GM23338 (cell line): ENCODE measurements at regions not wholly inside any gene's neighbourhood (a gene's known extent, or its start where the extent isn't known, plus 50 kb on each side); places are given as distances from the start of the nearest gene placed in this dataset.

Experiments
- ATAC-seq: fragments of 200-7000 bp; cut with Tn5 transposase; 3 replicates; pipeline ENCODE4 v1.9.1; 2020
- DNase-seq: peaks from one replicate; pipeline ENCODE4 v3.0.0-alpha.2; 2015; ENCODE audit warnings: low spot score
- H2AFZ ChIP-seq: fragments of 200-600 bp; sonication (generic); 2 replicates; pipeline ENCODE4 v1.8.0; 2016; ENCODE audit warnings: antibody characterized with exemption, mild to moderate bottlenecking, moderate library complexity
- H3F3A ChIP-seq: fragments of 200-600 bp; sonication (generic); replicated peaks from 2 replicates; pipeline ENCODE4 v1.8.0; 2017; ENCODE audit warnings: antibody characterized with exemption, mixed run types, low read depth
- H3K27ac ChIP-seq: fragments of 200-600 bp; sonication (generic); 2 replicates; pipeline ENCODE4 v1.6.1; 2016; ENCODE audit warnings: low read depth
- H3K27me3 ChIP-seq: fragments of 200-600 bp; sonication (generic); 2 replicates; pipeline ENCODE4 v1.8.0; 2016; ENCODE audit warnings: mild to moderate bottlenecking, mixed run types, moderate library complexity; ENCODE audit not compliant: insufficient read depth
- H3K36me3 ChIP-seq: fragments of 200-600 bp; sonication (generic); 2 replicates; pipeline ENCODE4 v1.8.0; 2016; ENCODE audit warnings: mild to moderate bottlenecking; ENCODE audit not compliant: insufficient read depth
- H3K4me1 ChIP-seq: fragments of 200-600 bp; sonication (generic); 2 replicates; pipeline ENCODE4 v1.8.0; 2016; ENCODE audit warnings: mild to moderate bottlenecking, moderate library complexity; ENCODE audit not compliant: insufficient read depth
- H3K4me2 ChIP-seq: fragments of 200-600 bp; sonication (generic); 2 replicates; pipeline ENCODE4 v1.7.1; 2017; ENCODE audit warnings: mixed run types
- H3K4me3 ChIP-seq: fragments of 200-600 bp; sonication (generic); 2 replicates; pipeline ENCODE4 v1.6.1; 2016; ENCODE audit warnings: mixed run types
- H3K79me2 ChIP-seq: fragments of 200-600 bp; sonication (generic); replicated peaks from 2 replicates; pipeline ENCODE4 v1.8.0; 2017; ENCODE audit warnings: mild to moderate bottlenecking; ENCODE audit not compliant: insufficient read depth
- H3K9me2 ChIP-seq: fragments of 200-600 bp; sonication (generic); 2 replicates; pipeline ENCODE4 v1.8.0; 2017; ENCODE audit not compliant: insufficient read depth
- H4K20me1 ChIP-seq: fragments of 200-600 bp; sonication (generic); replicated peaks from 2 replicates; pipeline ENCODE4 v1.8.0; 2017; ENCODE audit warnings: mild to moderate bottlenecking; ENCODE audit not compliant: insufficient read depth
- H3K27ac Mint-ChIP-seq: 2 replicates; pipeline ENCODE4 v1.8.0; 2020; ENCODE audit warnings: inconsistent platforms, mild to moderate bottlenecking, moderate library complexity, mixed read lengths
- H3K27me3 Mint-ChIP-seq: 3 replicates; pipeline ENCODE4 v1.8.0; 2022; ENCODE audit warnings: low read depth, mild to moderate bottlenecking, moderate library complexity, mixed read lengths, inconsistent platforms; ENCODE audit not compliant: insufficient read depth, poor library complexity
- H3K36me3 Mint-ChIP-seq: 3 replicates; pipeline ENCODE4 v1.8.0; 2021; ENCODE audit warnings: low read depth, mild to moderate bottlenecking, inconsistent platforms, moderate library complexity, mixed read lengths
- H3K4me1 Mint-ChIP-seq: 3 replicates; pipeline ENCODE4 v1.8.0; 2020; ENCODE audit warnings: mild to moderate bottlenecking, inconsistent platforms, mixed read lengths
- H3K4me3 Mint-ChIP-seq: 3 replicates; pipeline ENCODE4 v1.8.0; 2021; ENCODE audit warnings: moderate library complexity, mild to moderate bottlenecking, inconsistent platforms, mixed read lengths
- H3K9me3 Mint-ChIP-seq: 3 replicates; pipeline ENCODE4 v1.8.0; 2020; ENCODE audit warnings: moderate library complexity, mild to moderate bottlenecking, inconsistent platforms, mixed read lengths
- EZH2 ChIP-seq: fragments of 200-600 bp; sonication (generic); IDR thresholded peaks from one replicate; pipeline ENCODE4 v1.8.0; 2017; ENCODE audit warnings: antibody characterized with exemption, mild to moderate bottlenecking, low read depth; ENCODE audit not compliant: unreplicated experiment
- EZH2phosphoT487 ChIP-seq: fragments of 200-600 bp; sonication (generic); IDR thresholded peaks from one replicate; pipeline ENCODE4 v1.8.1; 2018; ENCODE audit warnings: antibody characterized with exemption; ENCODE audit not compliant: unreplicated experiment
- NANOG ChIP-seq: IDR thresholded peaks from 2 replicates; pipeline ENCODE4 v1.6.1; 2016; ENCODE audit warnings: antibody characterized with exemption, borderline replicate concordance
- POLR2AphosphoS5 ChIP-seq: IDR thresholded peaks from 2 replicates; pipeline ENCODE4 v1.6.1; 2016; ENCODE audit warnings: antibody characterized with exemption, low read depth
- ZNF114 ChIP-seq: fragments of 250-450 bp; sonication (Bioruptor Pico); IDR thresholded peaks from 2 replicates; pipeline ENCODE4 v1.5.0; 2020; ENCODE audit warnings: mild to moderate bottlenecking, moderate library complexity
- ZNF331 ChIP-seq: fragments of 250-450 bp; sonication (Bioruptor Pico); IDR thresholded peaks from 2 replicates; pipeline ENCODE4 v1.5.0; 2020; ENCODE audit warnings: low read depth, mild to moderate bottlenecking, moderate library complexity
- ZNF462 ChIP-seq: fragments of 250-450 bp; sonication (Bioruptor Pico); IDR thresholded peaks from 2 replicates; pipeline ENCODE4 v1.5.0; 2020; ENCODE audit warnings: mild to moderate bottlenecking, moderate library complexity
- TF ChIP-seq, protein P1 (sequence below), 2 experiments: fragments of 200-600 bp in 1 of 2; sonication (generic) in 1 of 2; conservative IDR thresholded peaks; 2 replicates each; pipeline versions ENCODE4 v1.5.1 to v1.6.1; 2016 to 2017; ENCODE audit warnings: antibody characterized with exemption in 2 of 2, low read depth in 2 of 2, mild to moderate bottlenecking in 2 of 2, moderate library complexity in 1 of 2
- TF ChIP-seq, protein P2 (sequence below): IDR thresholded peaks from one replicate; pipeline ENCODE4 v1.6.1; 2018; ENCODE audit warnings: antibody characterized with exemption; ENCODE audit not compliant: unreplicated experiment

DNA sequence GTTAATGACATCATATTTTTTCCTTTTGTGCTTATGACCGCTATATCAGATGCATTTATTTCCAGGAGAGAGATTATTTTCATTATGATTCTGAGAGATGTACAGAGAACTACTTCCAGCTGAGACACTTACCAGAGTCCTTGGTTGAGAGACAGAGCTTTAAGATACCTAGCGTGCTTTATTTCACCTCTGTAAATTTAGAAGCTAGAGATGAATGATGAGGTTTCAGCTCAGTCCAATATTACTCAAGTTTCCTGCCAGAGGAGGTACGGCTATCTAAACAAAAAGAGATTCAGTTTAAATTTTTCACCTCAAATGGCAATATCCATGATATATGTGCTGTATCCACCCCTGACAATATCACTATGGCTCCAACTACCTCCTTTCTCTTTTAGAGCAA is 182.6 kb upstream of the FAM3C start (continued):
- TF ChIP-seq, protein P1, sequence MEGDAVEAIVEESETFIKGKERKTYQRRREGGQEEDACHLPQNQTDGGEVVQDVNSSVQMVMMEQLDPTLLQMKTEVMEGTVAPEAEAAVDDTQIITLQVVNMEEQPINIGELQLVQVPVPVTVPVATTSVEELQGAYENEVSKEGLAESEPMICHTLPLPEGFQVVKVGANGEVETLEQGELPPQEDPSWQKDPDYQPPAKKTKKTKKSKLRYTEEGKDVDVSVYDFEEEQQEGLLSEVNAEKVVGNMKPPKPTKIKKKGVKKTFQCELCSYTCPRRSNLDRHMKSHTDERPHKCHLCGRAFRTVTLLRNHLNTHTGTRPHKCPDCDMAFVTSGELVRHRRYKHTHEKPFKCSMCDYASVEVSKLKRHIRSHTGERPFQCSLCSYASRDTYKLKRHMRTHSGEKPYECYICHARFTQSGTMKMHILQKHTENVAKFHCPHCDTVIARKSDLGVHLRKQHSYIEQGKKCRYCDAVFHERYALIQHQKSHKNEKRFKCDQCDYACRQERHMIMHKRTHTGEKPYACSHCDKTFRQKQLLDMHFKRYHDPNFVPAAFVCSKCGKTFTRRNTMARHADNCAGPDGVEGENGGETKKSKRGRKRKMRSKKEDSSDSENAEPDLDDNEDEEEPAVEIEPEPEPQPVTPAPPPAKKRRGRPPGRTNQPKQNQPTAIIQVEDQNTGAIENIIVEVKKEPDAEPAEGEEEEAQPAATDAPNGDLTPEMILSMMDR (conservative IDR thresholded peaks at IDR 0.05; ENCODE audit: low read depth in 2 of 2) = no peak
- no peak for TF ChIP-seq POLR2AphosphoS5
- TF ChIP-seq ZNF331 (CRISPR knock-in tag) = no peak
- no peak for TF ChIP-seq EZH2
- no peak for TF ChIP-seq ZNF462 (CRISPR knock-in tag)
- no peak for TF ChIP-seq ZNF114
- no peak for TF ChIP-seq EZH2phosphoT487

DNA sequence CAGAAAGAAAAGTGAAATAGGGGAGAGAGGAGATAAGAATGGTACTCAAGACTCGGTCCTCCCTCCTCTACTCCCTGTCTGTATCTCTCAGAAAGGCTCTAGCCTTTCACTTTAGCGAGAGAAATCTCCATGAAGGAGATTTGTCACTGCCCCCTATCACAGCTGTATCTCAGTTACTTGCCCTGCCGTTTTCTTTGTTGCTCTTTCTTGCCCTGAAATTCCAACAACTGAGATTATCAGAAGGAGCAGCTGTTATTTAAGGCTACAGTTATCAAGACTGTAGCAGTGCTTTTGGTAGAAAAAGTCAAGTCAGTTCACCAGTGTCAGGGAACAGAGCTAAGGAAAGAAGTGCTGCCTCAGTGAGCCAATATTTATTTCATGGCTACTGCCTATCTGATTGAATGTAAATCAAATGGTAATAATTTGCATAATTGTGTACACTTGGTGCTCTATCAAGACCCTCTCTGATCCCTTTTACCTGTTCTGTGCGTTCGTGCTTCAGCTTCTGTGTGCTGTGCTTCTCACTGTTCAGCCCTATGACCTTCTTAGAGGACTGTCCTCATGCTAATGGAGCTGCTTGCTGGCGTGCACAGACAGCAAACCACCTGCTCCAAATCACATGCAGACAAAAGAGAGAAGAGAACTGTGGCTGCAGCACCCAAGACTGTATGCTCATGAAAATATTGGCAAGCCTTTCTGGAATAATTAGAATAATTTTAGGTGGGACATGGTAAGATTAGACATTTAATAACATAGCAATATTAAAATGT is 180.2 kb upstream of the FAM3C start:
- no peaks in the 10 kb centered on the region for H3K9me2 ChIP-seq
- H3K27ac Mint-ChIP-seq = no peak overlapping the region
- H3K9me3 Mint-ChIP-seq = no peaks in the 10 kb centered on the region
- no peak for ATAC-seq
- no peaks in the 10 kb centered on the region for H3K36me3 ChIP-seq
- peaks cover 12% of the 10 kb centered on the region; the same call in 2 of the 3 replicates for H3K4me1 Mint-ChIP-seq
- no peaks in the 10 kb centered on the region for H3K27me3 ChIP-seq
- no peaks in the 10 kb centered on the region for H3F3A ChIP-seq
- no peaks in the 10 kb centered on the region for H3K27me3 Mint-ChIP-seq
- H3K4me3 Mint-ChIP-seq = no peak overlapping the region
- no peak for DNase-seq
- H3K4me2 ChIP-seq = no peak overlapping the region
- H3K27ac ChIP-seq = no peak overlapping the region
- no peaks in the 10 kb centered on the region for H4K20me1 ChIP-seq
- no peaks in the 10 kb centered on the region for H3K36me3 Mint-ChIP-seq
- H3K4me3 ChIP-seq = no peak overlapping the region
- peak overlapping the region; percentile 88 for H2AFZ ChIP-seq
- no peaks in the 10 kb centered on the region for H3K4me1 ChIP-seq
- H3K79me2 ChIP-seq = no peaks in the 10 kb centered on the region
- TF ChIP-seq ZNF331 (CRISPR knock-in tag) (no peak), NANOG (no peak), ZNF114 (no peak), EZH2phosphoT487 (no peak)
- TF ChIP-seq, protein P2, sequence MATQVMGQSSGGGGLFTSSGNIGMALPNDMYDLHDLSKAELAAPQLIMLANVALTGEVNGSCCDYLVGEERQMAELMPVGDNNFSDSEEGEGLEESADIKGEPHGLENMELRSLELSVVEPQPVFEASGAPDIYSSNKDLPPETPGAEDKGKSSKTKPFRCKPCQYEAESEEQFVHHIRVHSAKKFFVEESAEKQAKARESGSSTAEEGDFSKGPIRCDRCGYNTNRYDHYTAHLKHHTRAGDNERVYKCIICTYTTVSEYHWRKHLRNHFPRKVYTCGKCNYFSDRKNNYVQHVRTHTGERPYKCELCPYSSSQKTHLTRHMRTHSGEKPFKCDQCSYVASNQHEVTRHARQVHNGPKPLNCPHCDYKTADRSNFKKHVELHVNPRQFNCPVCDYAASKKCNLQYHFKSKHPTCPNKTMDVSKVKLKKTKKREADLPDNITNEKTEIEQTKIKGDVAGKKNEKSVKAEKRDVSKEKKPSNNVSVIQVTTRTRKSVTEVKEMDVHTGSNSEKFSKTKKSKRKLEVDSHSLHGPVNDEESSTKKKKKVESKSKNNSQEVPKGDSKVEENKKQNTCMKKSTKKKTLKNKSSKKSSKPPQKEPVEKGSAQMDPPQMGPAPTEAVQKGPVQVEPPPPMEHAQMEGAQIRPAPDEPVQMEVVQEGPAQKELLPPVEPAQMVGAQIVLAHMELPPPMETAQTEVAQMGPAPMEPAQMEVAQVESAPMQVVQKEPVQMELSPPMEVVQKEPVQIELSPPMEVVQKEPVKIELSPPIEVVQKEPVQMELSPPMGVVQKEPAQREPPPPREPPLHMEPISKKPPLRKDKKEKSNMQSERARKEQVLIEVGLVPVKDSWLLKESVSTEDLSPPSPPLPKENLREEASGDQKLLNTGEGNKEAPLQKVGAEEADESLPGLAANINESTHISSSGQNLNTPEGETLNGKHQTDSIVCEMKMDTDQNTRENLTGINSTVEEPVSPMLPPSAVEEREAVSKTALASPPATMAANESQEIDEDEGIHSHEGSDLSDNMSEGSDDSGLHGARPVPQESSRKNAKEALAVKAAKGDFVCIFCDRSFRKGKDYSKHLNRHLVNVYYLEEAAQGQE = no peak
